DND-41 (cell line): ENCODE measurements at regions not wholly inside any gene's neighbourhood (a gene's known extent, or its start where the extent isn't known, plus 50 kb on each side); places are given as distances from the start of the nearest gene placed in this dataset.

ENCODE experiments used
- ATAC-seq: fragments of 200-7000 bp; cut with Tn5 transposase; 3 replicates; pipeline ENCODE4 v1.9.1; 2021; ENCODE audit warnings: low read depth; ENCODE audit not compliant: insufficient read depth
- DNase-seq: peaks from one replicate; pipeline ENCODE4 v3.0.0-alpha.2; 2020
- H2AFZ ChIP-seq: 2 replicates; pipeline ENCODE4 v1.6.0; 2012; ENCODE audit warnings: low read depth, low read length
- H3K27ac ChIP-seq: 2 replicates; pipeline ENCODE4 v1.5.1; 2012; ENCODE audit warnings: low read length, inconsistent platforms
- H3K27me3 ChIP-seq: fragments of 200-600 bp; sonication (generic); 2 replicates; pipeline ENCODE4 v1.6.0; 2012; ENCODE audit warnings: low read length, mild to moderate bottlenecking, inconsistent platforms; ENCODE audit not compliant: insufficient read depth, poor library complexity
- H3K36me3 ChIP-seq: 2 replicates; pipeline ENCODE4 v1.5.1; 2012; ENCODE audit warnings: low read length, inconsistent platforms; ENCODE audit not compliant: insufficient read depth
- H3K4me1 ChIP-seq: 2 replicates; pipeline ENCODE4 v1.5.1; 2012; ENCODE audit warnings: mild to moderate bottlenecking, low read length; ENCODE audit not compliant: insufficient read depth
- H3K4me2 ChIP-seq: 2 replicates; pipeline ENCODE4 v1.6.0; 2012; ENCODE audit warnings: mild to moderate bottlenecking, moderate library complexity, low read length, inconsistent platforms; ENCODE audit not compliant: insufficient read depth
- H3K4me3 ChIP-seq, 2 experiments: fragments of 200-600 bp in 1 of 2; shearing (Covaris generic) in 1 of 2; 2 replicates each; pipeline ENCODE4 v1.5.1; 2012 to 2016; ENCODE audit warnings: inconsistent platforms in 2 of 2, low read length in 2 of 2, mild to moderate bottlenecking in 2 of 2, low read depth in 1 of 2, moderate library complexity in 1 of 2
- H3K79me2 ChIP-seq: 2 replicates; pipeline ENCODE4 v1.6.0; 2012; ENCODE audit warnings: low read length, inconsistent platforms; ENCODE audit not compliant: insufficient read depth
- H3K9ac ChIP-seq: 2 replicates; pipeline ENCODE4 v1.6.0; 2012; ENCODE audit warnings: low read depth, mild to moderate bottlenecking, inconsistent platforms, low read length, moderate library complexity
- H3K9me3 ChIP-seq: 2 replicates; pipeline ENCODE4 v1.5.1; 2012; ENCODE audit warnings: low read length, moderate library complexity, mild to moderate bottlenecking, inconsistent platforms; ENCODE audit not compliant: insufficient read depth, severe bottlenecking
- H4K20me1 ChIP-seq: 2 replicates; pipeline ENCODE4 v1.6.0; 2012; ENCODE audit warnings: low read length; ENCODE audit not compliant: insufficient read depth
- CTCF ChIP-seq: IDR thresholded peaks from 2 replicates; pipeline ENCODE4 v1.5.1; 2012; ENCODE audit warnings: borderline replicate concordance, low read length, moderate library complexity, mild to moderate bottlenecking; ENCODE audit not compliant: poor library complexity, severe bottlenecking; ENCODE audit errors: extremely low read depth
- EZH2 ChIP-seq: IDR thresholded peaks from 3 replicates; pipeline ENCODE4 v1.6.1; 2012; ENCODE audit warnings: borderline replicate concordance, low read depth, mild to moderate bottlenecking, moderate library complexity, low read length, inconsistent platforms; ENCODE audit not compliant: severe bottlenecking

GRCh38 chr5:107217721-107218130 is 453.0 kb downstream of the EFNA5 start:
- DNase-seq (no peak), ATAC-seq (no peak)
- H3K9me3 ChIP-seq, result no peaks in the 10 kb centered on the region
- no peaks in the 10 kb centered on the region for H4K20me1 ChIP-seq
- no peak overlapping the region for H3K4me2 ChIP-seq
- H3K27ac ChIP-seq, result no peak overlapping the region
- TF ChIP-seq EZH2 (no peak), CTCF (no peak)
- H3K79me2 ChIP-seq, result no peaks in the 10 kb centered on the region
- no peak overlapping the region for H2AFZ ChIP-seq
- no peaks in the 10 kb centered on the region for H3K27me3 ChIP-seq
- H3K36me3 ChIP-seq, result no peaks in the 10 kb centered on the region
- H3K9ac ChIP-seq, result no peak overlapping the region
- no peaks in the 10 kb centered on the region for H3K4me1 ChIP-seq
- H3K4me3 ChIP-seq, result no peak overlapping the region

GRCh38 chr5:107216587-107216986 is 454.1 kb downstream of the EFNA5 start:
- DNase-seq (no peak), ATAC-seq (no peak)
- no peaks in the 10 kb centered on the region for H4K20me1 ChIP-seq
- H3K9me3 ChIP-seq, result no peaks in the 10 kb centered on the region
- H3K36me3 ChIP-seq, result no peaks in the 10 kb centered on the region
- H3K27ac ChIP-seq, result no peak overlapping the region
- H2AFZ ChIP-seq, result no peak overlapping the region
- H3K9ac ChIP-seq, result no peak overlapping the region
- no peaks in the 10 kb centered on the region for H3K4me1 ChIP-seq
- no peaks in the 10 kb centered on the region for H3K79me2 ChIP-seq
- H3K4me2 ChIP-seq, result no peak overlapping the region
- H3K4me3 ChIP-seq, result no peak overlapping the region
- TF ChIP-seq CTCF (no peak), EZH2 (no peak)
- no peaks in the 10 kb centered on the region for H3K27me3 ChIP-seq

GRCh38 chr5:107215611-107216010 is 455.1 kb downstream of the EFNA5 start:
- H3K27ac ChIP-seq, result no peak overlapping the region
- no peak overlapping the region for H2AFZ ChIP-seq
- no peak for TF ChIP-seq EZH2
- TF ChIP-seq CTCF, result no peak

GRCh38 chr5:107213025-107213424 is 457.7 kb downstream of the EFNA5 start:
- no peaks in the 10 kb centered on the region for H3K79me2 ChIP-seq
- H4K20me1 ChIP-seq, result no peaks in the 10 kb centered on the region
- no peak for TF ChIP-seq EZH2
- TF ChIP-seq CTCF, result no peak
- H3K4me1 ChIP-seq, result no peaks in the 10 kb centered on the region
- H3K4me2 ChIP-seq, result no peak overlapping the region
- no peaks in the 10 kb centered on the region for H3K27me3 ChIP-seq
- no peak overlapping the region for H3K9ac ChIP-seq
- DNase-seq, result no peak
- no peaks in the 10 kb centered on the region for H3K9me3 ChIP-seq
- no peak overlapping the region for H3K27ac ChIP-seq
- ATAC-seq, result no peak
- H3K36me3 ChIP-seq, result no peaks in the 10 kb centered on the region
- H3K4me3 ChIP-seq, result no peak overlapping the region
- H2AFZ ChIP-seq, result no peak overlapping the region

More at GRCh38 chr5:107215611-107216010, 455.1 kb downstream of the EFNA5 start:
- DNase-seq, result no peak
- H3K4me1 ChIP-seq, result no peaks in the 10 kb centered on the region
- H3K27me3 ChIP-seq, result no peaks in the 10 kb centered on the region
- ATAC-seq, result no peak
- H3K36me3 ChIP-seq, result no peaks in the 10 kb centered on the region
- no peaks in the 10 kb centered on the region for H3K9me3 ChIP-seq
- H3K9ac ChIP-seq, result no peak overlapping the region
- no peak overlapping the region for H3K4me3 ChIP-seq
- H4K20me1 ChIP-seq, result no peaks in the 10 kb centered on the region
- H3K4me2 ChIP-seq, result no peak overlapping the region
- no peaks in the 10 kb centered on the region for H3K79me2 ChIP-seq
